Chondrocyte (in vitro differentiated cells): ENCODE measurements at regions not wholly inside any gene's neighbourhood (a gene's known extent, or its start where the extent isn't known, plus 50 kb on each side); places are given as distances from the start of the nearest gene placed in this dataset.
"Not testable (repeated sequence)": the region's sequence is repeated elsewhere in the genome, so short reads cannot be mapped to it uniquely, and the experiment has no call there.

Source experiments
- DNase-seq: peaks from one replicate; pipeline ENCODE4 v3.0.0; 2021; ENCODE audit warnings: mixed read lengths, low spot score
- H3K27ac Mint-ChIP-seq: one replicate; pipeline ENCODE4 v1.8.0; 2021; ENCODE audit warnings: mild to moderate bottlenecking, moderate library complexity, mixed read lengths; ENCODE audit not compliant: unreplicated experiment
- H3K27me3 Mint-ChIP-seq: 2 replicates; pipeline ENCODE4 v1.8.0; 2021; ENCODE audit warnings: low read depth, mixed read lengths
- H3K36me3 Mint-ChIP-seq: 2 replicates; pipeline ENCODE4 v1.8.0; 2021; ENCODE audit warnings: low read depth, mixed read lengths
- H3K4me1 Mint-ChIP-seq: 2 replicates; pipeline ENCODE4 v1.8.0; 2021; ENCODE audit warnings: low read depth, mild to moderate bottlenecking, mixed read lengths
- H3K4me3 Mint-ChIP-seq: one replicate; pipeline ENCODE4 v1.8.0; 2021; ENCODE audit warnings: mild to moderate bottlenecking, moderate library complexity, mixed read lengths; ENCODE audit not compliant: unreplicated experiment
- H3K9me3 Mint-ChIP-seq: 2 replicates; pipeline ENCODE4 v1.8.0; 2021; ENCODE audit warnings: low read depth, mixed read lengths
- TF ChIP-seq, protein P1 (sequence below): fragments of 200-600 bp; sonication (generic); IDR thresholded peaks from 2 replicates; pipeline ENCODE4 v1.5.0; 2021; ENCODE audit warnings: antibody characterized with exemption, mild to moderate bottlenecking, moderate library complexity

DNA sequence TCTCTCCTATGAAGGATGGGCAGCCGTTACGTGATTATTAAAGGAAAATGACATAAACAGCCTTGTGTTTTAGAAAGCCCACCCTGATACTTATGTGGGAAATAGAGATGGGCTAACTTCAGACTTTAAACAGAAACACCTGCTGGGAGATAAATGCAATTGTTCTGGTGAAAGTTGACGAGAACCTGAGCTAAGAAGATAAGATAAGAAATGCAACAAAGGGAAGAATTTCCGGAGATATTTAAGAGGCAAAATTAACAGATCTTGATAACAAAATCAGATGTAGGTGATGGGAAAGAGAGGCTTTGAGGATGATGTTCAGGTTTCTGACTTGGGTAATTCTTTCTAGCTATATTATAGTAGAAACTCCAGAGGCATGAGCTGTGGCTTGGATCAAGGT, 102.7 kb upstream of the SLC7A11 start:
- Mint-ChIP-seq H3K36me3 (no peaks in the 10 kb centered on the region), H3K4me3 (no peak overlapping the region)

DNA sequence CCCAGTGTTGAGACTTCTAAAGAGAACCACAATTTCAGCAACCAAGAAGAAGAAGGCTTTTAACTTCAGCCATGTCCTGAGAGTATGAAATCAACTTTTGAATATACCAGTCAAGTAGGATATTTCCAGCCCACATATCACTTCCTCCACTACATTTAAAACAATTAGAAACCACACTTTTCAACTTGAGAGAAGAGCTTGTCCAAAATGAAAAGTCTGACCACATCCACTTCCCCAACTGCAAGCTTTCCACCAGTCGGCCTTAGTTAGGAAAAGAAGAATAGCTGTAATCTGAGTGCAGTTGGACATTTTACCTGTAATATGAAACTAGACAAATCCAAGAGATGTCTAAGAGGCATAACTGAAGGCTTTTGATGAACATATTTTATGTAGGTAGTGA, 101.9 kb upstream of the SLC7A11 start:
- DNase-seq, result no peak
- no peaks in the 10 kb centered on the region for H3K36me3 Mint-ChIP-seq
- no peak overlapping the region for H3K4me3 Mint-ChIP-seq
- peaks cover 10% of the 10 kb centered on the region for H3K9me3 Mint-ChIP-seq
- no peaks in the 10 kb centered on the region for H3K4me1 Mint-ChIP-seq
- H3K27me3 Mint-ChIP-seq, result no peaks in the 10 kb centered on the region
- no peak overlapping the region for H3K27ac Mint-ChIP-seq
- TF ChIP-seq, protein P1, sequence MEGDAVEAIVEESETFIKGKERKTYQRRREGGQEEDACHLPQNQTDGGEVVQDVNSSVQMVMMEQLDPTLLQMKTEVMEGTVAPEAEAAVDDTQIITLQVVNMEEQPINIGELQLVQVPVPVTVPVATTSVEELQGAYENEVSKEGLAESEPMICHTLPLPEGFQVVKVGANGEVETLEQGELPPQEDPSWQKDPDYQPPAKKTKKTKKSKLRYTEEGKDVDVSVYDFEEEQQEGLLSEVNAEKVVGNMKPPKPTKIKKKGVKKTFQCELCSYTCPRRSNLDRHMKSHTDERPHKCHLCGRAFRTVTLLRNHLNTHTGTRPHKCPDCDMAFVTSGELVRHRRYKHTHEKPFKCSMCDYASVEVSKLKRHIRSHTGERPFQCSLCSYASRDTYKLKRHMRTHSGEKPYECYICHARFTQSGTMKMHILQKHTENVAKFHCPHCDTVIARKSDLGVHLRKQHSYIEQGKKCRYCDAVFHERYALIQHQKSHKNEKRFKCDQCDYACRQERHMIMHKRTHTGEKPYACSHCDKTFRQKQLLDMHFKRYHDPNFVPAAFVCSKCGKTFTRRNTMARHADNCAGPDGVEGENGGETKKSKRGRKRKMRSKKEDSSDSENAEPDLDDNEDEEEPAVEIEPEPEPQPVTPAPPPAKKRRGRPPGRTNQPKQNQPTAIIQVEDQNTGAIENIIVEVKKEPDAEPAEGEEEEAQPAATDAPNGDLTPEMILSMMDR, result no peak

More for the DNA sequence above, 102.7 kb upstream of the SLC7A11 start:
- Mint-ChIP-seq H3K27me3 (no peaks in the 10 kb centered on the region), H3K27ac (no peak overlapping the region), H3K9me3 (peaks cover 10% of the 10 kb centered on the region), H3K4me1 (no peaks in the 10 kb centered on the region)
- TF ChIP-seq, protein P1, result no peak
- no peak for DNase-seq

- no peak overlapping the region for H3K27ac Mint-ChIP-seq
- no peak overlapping the region for H3K4me3 Mint-ChIP-seq
- no peaks in the 10 kb centered on the region for H3K4me1 Mint-ChIP-seq
- DNase-seq, result no peak
- H3K27me3 Mint-ChIP-seq, result no peaks in the 10 kb centered on the region
- H3K9me3 Mint-ChIP-seq, result peaks cover 7% of the 10 kb centered on the region
- TF ChIP-seq, protein P1, result no peak
- no peaks in the 10 kb centered on the region for H3K36me3 Mint-ChIP-seq
These were observed 99.7 kb upstream of the SLC7A11 start for GRCh38 chr4:138341739-138342415.

DNA sequence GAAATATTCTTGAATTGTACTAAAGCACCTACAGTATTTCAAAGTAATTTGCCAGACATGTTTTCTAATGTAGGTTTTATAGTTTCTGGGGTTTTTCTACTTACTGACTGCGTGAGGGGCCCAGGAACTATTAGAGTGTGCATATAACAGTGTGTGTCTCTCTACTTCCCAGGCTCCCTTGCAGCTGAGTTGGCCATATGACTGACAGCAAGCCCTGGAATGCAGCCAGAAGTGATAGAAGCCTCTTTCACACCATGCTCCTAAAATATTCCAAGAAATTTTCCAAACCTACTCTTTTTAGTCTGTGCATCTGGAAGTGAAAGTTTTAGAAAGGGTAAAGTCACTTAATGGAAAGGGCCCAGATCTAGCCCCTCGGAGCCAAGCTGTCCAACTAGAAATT, 96.7 kb upstream of the SLC7A11 start:
- Mint-ChIP-seq H3K4me1 (no peaks in the 10 kb centered on the region), H3K9me3 (peaks cover 4% of the 10 kb centered on the region), H3K4me3 (no peak overlapping the region), H3K36me3 (no peaks in the 10 kb centered on the region), H3K27ac (no peak overlapping the region), H3K27me3 (no peaks in the 10 kb centered on the region)
- DNase-seq, result no peak
- TF ChIP-seq, protein P1, result no peak

GRCh38 chr4:138338222-138338621, 96.1 kb upstream of the SLC7A11 start:
- not testable (repeated sequence) for H3K27me3 Mint-ChIP-seq, H3K4me1 Mint-ChIP-seq, H3K9me3 Mint-ChIP-seq, H3K4me3 Mint-ChIP-seq, H3K36me3 Mint-ChIP-seq, DNase-seq, H3K27ac Mint-ChIP-seq

GRCh38 chr4:138334346-138335016, 92.3 kb upstream of the SLC7A11 start:
- TF ChIP-seq, protein P1, result no peak
- H3K4me1 Mint-ChIP-seq, result no peaks in the 10 kb centered on the region
- no peaks in the 10 kb centered on the region for H3K27me3 Mint-ChIP-seq
- no peak overlapping the region for H3K4me3 Mint-ChIP-seq
- peaks cover 3% of the 10 kb centered on the region for H3K9me3 Mint-ChIP-seq
- no peak for DNase-seq
- no peak overlapping the region for H3K27ac Mint-ChIP-seq
- H3K36me3 Mint-ChIP-seq, result no peaks in the 10 kb centered on the region

DNA sequence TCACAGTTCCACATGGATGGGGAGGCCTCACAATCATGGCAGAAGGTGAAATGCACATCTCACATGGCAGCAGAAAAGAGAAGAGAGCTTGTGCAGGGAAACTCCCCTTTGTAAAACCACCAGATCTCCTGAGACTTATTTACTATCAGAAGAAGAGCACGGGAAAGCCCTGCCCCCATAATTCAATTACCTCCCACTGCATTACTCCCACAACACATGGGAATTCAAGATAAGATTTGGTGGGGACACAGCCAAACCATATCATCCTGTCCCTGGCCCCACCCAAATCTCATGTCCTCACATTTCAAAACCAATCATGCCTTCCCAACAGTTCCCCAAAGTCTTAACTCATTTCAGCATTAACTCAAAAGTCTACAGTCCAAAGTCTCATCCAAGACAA, 90.3 kb upstream of the SLC7A11 start:
- H3K36me3 Mint-ChIP-seq, H3K4me1 Mint-ChIP-seq: not testable (repeated sequence)

More for the DNA sequence above, 90.3 kb upstream of the SLC7A11 start:
- H3K27ac Mint-ChIP-seq, H3K27me3 Mint-ChIP-seq, DNase-seq, H3K4me3 Mint-ChIP-seq, H3K9me3 Mint-ChIP-seq: not testable (repeated sequence)
